ENCODE measurements at regions not wholly inside any gene's neighbourhood (a gene's known extent, or its start where the extent isn't known, plus 50 kb on each side); places are given as distances from the start of the nearest gene placed in this dataset.

DNA sequence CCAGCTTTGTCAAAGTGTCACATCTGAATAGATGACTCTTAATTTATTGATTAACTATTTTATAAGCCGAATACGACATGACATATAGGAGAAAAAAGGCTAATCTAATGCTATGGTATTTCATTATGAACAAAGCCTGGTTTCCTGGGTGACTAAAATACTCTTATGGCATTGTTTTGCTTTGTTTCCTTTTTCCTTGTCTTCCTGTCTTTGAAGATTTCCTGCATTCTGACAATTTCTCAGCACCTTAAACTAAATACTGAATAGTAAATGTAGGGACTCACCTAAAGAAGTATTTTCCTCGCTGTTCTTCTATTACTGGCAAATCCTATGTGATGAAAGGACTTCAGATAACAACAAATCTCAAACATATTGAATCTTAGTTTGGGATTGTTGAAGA, 1284.5 kb downstream of the EFNA5 start:
- TF ChIP-seq, protein P1, sequence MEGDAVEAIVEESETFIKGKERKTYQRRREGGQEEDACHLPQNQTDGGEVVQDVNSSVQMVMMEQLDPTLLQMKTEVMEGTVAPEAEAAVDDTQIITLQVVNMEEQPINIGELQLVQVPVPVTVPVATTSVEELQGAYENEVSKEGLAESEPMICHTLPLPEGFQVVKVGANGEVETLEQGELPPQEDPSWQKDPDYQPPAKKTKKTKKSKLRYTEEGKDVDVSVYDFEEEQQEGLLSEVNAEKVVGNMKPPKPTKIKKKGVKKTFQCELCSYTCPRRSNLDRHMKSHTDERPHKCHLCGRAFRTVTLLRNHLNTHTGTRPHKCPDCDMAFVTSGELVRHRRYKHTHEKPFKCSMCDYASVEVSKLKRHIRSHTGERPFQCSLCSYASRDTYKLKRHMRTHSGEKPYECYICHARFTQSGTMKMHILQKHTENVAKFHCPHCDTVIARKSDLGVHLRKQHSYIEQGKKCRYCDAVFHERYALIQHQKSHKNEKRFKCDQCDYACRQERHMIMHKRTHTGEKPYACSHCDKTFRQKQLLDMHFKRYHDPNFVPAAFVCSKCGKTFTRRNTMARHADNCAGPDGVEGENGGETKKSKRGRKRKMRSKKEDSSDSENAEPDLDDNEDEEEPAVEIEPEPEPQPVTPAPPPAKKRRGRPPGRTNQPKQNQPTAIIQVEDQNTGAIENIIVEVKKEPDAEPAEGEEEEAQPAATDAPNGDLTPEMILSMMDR (IDR thresholded peaks at IDR 0.05; ENCODE audit: extremely low read depth in 1 of 2, insufficient read depth in 1 of 2, low read depth in 1 of 2, low read length in 2 of 2): no peak
- TF ChIP-seq EZH2 (IDR thresholded peaks at IDR 0.05; ENCODE audit: borderline replicate concordance, low read depth, low read length, severe bottlenecking) (no peak), POLR2A (IDR thresholded peaks at IDR 0.05; ENCODE audit: low read depth, low read length) (no peak), JUN (IDR thresholded peaks at IDR 0.05; ENCODE audit: borderline replicate concordance, insufficient read depth, insufficient read length, low read depth) (no peak), POLR2AphosphoS5 (IDR thresholded peaks at IDR 0.05; ENCODE audit: insufficient read depth, low read depth, low read length) (no peak), MYC (IDR thresholded peaks at IDR 0.05; ENCODE audit: low read depth, low read length) (no peak), FOS (IDR thresholded peaks at IDR 0.05; ENCODE audit: borderline replicate concordance, insufficient read depth, low read length) (no peak), GATA2 (IDR thresholded peaks at IDR 0.05; ENCODE audit: insufficient read depth, insufficient read length, low read depth, low read length) (no peak)
- TF ChIP-seq, protein P2, sequence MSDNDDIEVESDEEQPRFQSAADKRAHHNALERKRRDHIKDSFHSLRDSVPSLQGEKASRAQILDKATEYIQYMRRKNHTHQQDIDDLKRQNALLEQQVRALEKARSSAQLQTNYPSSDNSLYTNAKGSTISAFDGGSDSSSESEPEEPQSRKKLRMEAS (IDR thresholded peaks at IDR 0.05; ENCODE audit: insufficient read depth, insufficient read length): no peak

Data from endothelial cell of umbilical vein (primary cell).